Effector CD8-positive, alpha-beta T cell (primary cell): ENCODE measurements at regions not wholly inside any gene's neighbourhood (a gene's known extent, or its start where the extent isn't known, plus 50 kb on each side); places are given as distances from the start of the nearest gene placed in this dataset.

Source experiments
- DNase-seq: peaks from one replicate; lab custom pipeline; 2025; lab: John Stamatoyannopoulos, UW

DNA sequence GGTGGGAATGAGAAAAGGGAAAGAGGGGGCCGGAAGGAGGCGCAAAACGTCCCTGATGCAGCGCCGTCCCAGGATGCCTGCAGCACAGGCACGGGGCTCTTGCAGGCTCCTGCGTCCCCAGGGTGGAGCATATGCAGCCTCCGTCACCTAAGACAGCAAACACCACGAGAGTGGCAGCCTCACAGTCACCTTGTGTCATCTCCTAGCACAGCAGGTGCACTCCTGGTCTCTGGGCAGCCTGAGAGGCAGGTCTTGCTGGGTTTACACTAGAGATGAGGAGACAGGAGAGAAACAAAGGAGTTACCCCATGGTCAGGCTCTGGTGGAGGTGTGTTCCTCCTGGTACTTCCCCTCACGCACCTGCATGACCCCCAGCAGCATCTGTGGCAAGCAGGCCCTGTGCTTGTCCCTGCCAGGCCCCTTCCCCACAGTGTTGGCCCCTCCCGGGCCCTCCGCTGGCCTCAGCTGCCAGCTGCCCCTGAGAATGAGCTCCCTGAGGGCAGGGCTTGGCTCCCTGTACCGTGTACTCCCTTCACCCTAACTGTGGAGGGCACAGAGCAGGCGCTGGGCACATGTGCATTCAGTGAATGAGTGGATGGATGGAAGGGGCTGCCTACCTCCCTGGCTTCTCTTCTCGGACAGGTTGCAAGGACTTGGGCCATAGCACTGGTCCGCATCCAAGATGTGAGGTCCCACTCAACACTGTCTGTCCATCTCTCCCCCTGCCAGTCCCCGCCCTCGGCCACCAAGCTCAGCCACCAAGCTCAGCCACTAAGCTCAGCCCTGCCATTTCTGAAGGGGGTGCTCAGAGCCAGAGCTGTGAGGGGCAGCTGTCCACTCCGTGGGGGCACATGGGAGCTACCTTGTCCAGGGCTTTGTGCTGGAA is 988.6 kb downstream of the BRD1 start:
- no peak for DNase-seq

- DNase-seq, result no peak
These were observed 989.3 kb downstream of the BRD1 start for GRCh38 chr22:48838376-48838775.

GRCh38 chr22:48837341-48837935 is 990.2 kb downstream of the BRD1 start:
- no peak for DNase-seq

DNA sequence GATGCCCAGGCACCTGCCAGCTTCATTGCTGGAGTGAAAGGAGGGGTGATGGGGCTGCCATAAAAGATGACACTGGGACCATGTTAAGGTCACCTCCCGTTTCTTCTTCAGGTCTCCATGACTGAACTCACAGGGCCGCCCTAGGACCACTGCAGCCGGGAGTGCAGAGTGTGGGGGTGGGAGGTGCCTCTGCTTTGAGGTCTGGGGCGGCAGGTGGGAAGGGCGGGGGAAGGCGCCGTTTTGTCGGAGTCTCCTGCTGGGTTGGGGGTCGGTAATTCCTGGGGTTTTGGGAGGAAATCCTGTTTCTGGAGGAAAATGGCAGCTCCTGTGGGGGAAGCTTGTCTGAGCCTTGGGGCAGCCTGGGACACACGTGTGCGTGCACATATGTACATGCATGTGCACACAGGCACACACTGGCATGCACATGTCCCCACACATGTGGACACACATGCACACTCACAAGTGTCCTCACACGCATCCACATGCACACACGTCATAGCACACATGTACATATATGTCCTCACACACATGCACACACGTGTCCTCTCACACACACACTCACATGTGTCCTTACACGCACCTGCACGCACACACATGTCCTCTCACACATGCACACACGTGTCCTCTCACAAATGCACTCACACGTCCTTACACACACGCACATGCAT is 990.9 kb downstream of the BRD1 start:
- DNase-seq, result no peak

GRCh38 chr22:48835857-48836672 is 991.6 kb downstream of the BRD1 start:
- DNase-seq, result no peak

- no peak for DNase-seq
These were observed 992.3 kb downstream of the BRD1 start for GRCh38 chr22:48835364-48835763.

DNA sequence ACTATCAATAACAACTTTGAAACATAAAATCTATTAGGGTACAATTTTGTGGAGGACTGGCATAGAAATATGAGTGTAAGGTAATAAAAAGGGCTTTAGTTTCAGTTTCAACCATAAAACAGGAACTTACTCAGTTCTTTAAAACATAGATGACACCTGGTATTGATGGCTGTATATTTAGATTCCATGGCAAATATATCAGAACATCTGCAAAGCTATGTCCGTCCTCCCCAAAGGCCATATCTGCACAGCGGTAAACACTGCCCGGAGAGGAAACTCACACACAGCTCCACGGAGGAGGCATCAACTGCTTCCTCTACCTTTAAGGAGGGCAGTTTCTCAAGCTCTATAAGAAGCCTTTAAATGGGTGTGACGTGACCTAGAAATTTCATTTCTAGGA is 993.3 kb downstream of the BRD1 start:
- DNase-seq, result no peak

DNA sequence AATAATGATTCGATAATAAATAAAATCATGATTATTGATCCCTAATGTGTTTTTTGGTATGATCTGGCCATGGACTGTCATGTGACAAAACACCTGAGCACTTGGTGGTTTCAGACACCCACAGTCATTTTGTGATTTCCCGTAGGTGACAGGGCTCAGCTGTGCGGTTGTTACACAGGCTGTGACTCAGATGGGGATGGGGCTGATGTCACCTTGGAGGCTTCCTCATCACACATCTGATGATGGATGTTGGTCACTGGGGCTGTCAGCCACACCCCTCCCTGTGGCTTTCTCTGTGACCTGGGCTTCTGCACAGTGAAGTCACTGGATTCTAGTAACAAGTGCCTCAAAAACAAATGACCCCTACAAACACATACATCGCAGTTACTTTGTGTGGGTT is 995.1 kb downstream of the BRD1 start:
- no peak for DNase-seq

- no peak for DNase-seq
These were observed 997.8 kb downstream of the BRD1 start for GRCh38 chr22:48829908-48830307.

DNA sequence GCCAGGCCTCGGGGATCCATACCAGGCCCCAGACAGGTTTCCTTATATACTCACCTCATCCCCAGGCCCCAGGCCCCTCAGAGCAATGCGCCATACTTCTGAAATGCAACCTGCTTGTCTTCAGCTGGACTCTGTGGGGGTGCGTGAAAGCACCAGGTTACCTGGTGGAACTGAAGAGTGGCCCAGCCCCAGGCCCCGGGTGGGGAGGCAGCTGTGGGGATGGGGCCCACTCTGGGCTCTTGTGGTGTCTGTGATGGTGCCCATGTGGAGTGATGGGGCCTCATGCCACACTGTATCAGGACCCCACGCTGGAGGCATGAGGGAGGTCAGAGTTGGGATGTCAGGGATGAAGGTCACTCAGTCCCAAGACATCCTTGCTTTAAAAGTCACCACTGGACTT is 999.0 kb downstream of the BRD1 start:
- DNase-seq, result no peak

- no peak for DNase-seq
These were observed 999.6 kb downstream of the BRD1 start for GRCh38 chr22:48827904-48828555.

DNA sequence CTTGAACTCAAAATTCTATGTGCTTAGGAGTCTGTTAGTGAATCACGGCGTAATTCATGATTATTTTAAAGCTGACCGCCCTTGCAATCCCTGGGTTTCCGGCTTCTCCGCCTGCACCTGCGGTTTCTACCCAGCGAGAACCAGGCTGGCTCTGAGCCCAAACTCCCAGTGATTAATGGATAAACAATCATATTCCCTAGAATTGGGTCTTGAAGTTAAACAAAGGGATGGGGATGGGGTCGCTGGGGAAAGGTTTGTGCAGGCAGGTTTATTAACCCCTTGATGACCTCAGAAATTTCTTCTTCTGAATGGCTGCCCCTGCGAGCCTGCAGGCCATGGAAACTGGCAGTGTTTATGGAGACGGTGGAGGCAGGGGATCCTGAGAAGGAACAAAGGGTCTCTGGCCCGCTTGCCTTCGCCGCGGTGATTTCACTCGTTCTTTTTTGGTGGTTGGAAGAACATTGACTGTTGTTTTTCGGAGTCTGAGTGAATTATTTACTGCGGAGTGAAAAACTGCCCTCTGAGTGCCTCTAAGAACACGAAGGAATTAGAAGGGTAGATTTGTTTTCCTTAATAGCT is 1000.3 kb downstream of the BRD1 start:
- no peak for DNase-seq

GRCh38 chr22:48826546-48826945 is 1001.1 kb downstream of the BRD1 start:
- no peak for DNase-seq

DNA sequence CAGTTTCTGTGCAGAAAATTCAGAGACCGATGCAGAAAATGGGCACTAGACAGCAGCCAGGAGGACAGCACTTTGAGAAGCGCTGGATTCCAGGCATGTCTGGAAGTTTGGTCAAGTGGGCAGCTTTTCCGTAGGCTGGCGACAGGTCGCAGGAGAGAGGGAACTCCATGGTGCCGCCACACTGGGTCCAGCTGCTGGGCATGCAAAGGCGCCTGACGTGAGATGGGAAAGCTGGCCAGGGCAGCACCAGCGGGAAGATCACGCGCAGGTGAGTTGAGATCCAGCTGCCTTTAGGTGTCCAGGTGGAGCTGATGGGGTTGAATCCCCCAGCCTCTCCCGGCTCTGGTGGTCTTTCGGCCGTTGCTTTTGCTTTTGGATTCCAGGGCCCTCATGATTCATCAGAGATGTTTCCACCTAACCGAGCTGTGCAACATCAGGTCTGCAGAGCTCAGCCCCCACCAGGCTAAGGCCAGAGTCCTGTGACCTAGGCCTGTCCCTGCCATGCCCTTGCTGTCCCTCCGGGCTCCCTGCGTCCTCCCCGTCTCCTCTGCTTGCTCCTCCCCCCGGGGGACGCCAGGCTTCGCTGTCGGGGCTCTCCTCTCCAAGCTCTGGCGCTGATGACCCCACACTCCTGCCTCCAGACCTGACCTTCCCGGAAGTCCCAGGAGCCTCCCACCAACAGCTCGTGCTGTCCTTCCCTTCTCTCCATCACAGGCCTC is 1001.7 kb downstream of the BRD1 start:
- no peak for DNase-seq

GRCh38 chr22:48824712-48825651 is 1002.7 kb downstream of the BRD1 start:
- DNase-seq, result no peak

- no peak for DNase-seq
These were observed 1003.7 kb downstream of the BRD1 start for GRCh38 chr22:48823941-48824340.

- DNase-seq, result no peak
These were observed 1005.1 kb downstream of the BRD1 start for GRCh38 chr22:48822278-48823233.

DNA sequence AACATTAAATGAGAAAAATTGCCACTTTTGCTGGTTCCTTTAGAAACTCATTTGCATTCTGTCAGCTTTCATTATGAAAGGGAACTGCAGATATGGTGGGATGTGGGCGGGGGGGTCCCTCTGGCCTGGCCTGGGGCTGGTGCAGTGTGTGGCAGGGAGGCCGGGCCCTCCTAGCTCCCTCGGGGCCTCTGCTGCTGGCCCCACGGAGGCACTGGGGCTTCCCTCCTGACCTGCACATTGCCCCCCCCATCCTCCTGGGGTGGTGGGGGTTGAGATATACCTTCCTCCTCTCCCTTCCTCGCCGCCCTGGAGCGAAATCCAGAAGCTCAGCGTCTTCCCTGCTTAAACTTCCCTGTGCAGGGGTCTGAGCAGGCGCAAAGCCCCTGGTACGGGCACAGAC is 1005.9 kb downstream of the BRD1 start:
- DNase-seq, result no peak
